OCI-LY7 (cell line): ENCODE measurements at regions not wholly inside any gene's neighbourhood (a gene's known extent, or its start where the extent isn't known, plus 50 kb on each side); places are given as distances from the start of the nearest gene placed in this dataset.

Source experiments
- BruUV-seq: library from RNA; stranded (reverse); fragments of 400-500 nt; replicated peaks from 2 replicates; lab custom pipeline; 2021; lab: Mats Ljungman, UMichigan
- CTCF ChIA-PET: fragments of 300-600 bp; sonication (Branson Sonifier 250); formaldehyde crosslinking; loops from one replicate; lab custom pipeline; 2022; ENCODE audit warnings: antibody characterized with exemption; ENCODE audit not compliant: unreplicated experiment; lab: Charles Lee
- POLR2A ChIA-PET: fragments of 300-600 bp; sonication (Branson Sonifier 250); formaldehyde crosslinking; loops from one replicate; lab custom pipeline; 2022; ENCODE audit warnings: antibody characterized with exemption; lab: Charles Lee
- DNase-seq: peaks from one replicate; pipeline ENCODE4 v3.0.0-alpha.2; 2015; ENCODE audit warnings: low spot score
- H2AFZ ChIP-seq: fragments of 200-600 bp; sonication (generic), shearing (Covaris generic); 2 replicates; pipeline ENCODE4 v1.6.1; 2014; ENCODE audit warnings: mild to moderate bottlenecking, antibody characterized with exemption, low read length, moderate library complexity
- H3K27ac ChIP-seq: fragments of 200-600 bp; sonication (generic); 2 replicates; pipeline ENCODE4 v1.5.1; 2014; ENCODE audit warnings: mixed run types, low read depth, mild to moderate bottlenecking, moderate library complexity, low read length, inconsistent platforms; ENCODE audit not compliant: poor library complexity, severe bottlenecking
- H3K36me3 ChIP-seq: fragments of 200-600 bp; sonication (generic); 2 replicates; pipeline ENCODE4 v1.6.1; 2014; ENCODE audit warnings: mild to moderate bottlenecking, antibody characterized with exemption, low read length, moderate library complexity, mixed read lengths; ENCODE audit not compliant: insufficient read depth
- H3K4me1 ChIP-seq: fragments of 200-600 bp; sonication (generic); 2 replicates; pipeline ENCODE4 v1.5.1; 2014; ENCODE audit warnings: mild to moderate bottlenecking, low read length; ENCODE audit not compliant: insufficient read depth, poor library complexity, severe bottlenecking
- H3K4me2 ChIP-seq: fragments of 200-600 bp; sonication (generic); 2 replicates; pipeline ENCODE4 v1.6.1; 2014; ENCODE audit warnings: mild to moderate bottlenecking, low read length
- H3K4me3 ChIP-seq: fragments of 200-600 bp; sonication (generic); 2 replicates; pipeline ENCODE4 v1.5.1; 2014; ENCODE audit warnings: mild to moderate bottlenecking, low read depth, low read length; ENCODE audit not compliant: poor library complexity, severe bottlenecking
- H3K79me2 ChIP-seq: fragments of 200-600 bp; sonication (generic); 2 replicates; pipeline ENCODE4 v1.6.1; 2016; ENCODE audit warnings: low read depth, mild to moderate bottlenecking, low read length, moderate library complexity, mixed read lengths; ENCODE audit not compliant: insufficient read depth
- H3K9me2 ChIP-seq: fragments of 200-600 bp; sonication (generic); 2 replicates; pipeline ENCODE4 v1.6.1; 2016; ENCODE audit warnings: mild to moderate bottlenecking, low read length, mixed read lengths; ENCODE audit not compliant: insufficient read depth
- H3K9me3 ChIP-seq: fragments of 200-600 bp; sonication (generic); 2 replicates; pipeline ENCODE4 v1.6.1; 2014; ENCODE audit warnings: mild to moderate bottlenecking, mixed run types, low read length, mixed read lengths
- H4K20me1 ChIP-seq: fragments of 200-600 bp; sonication (generic); 2 replicates; pipeline ENCODE4 v1.6.1; 2014; ENCODE audit warnings: mild to moderate bottlenecking, antibody characterized with exemption, low read length, moderate library complexity, mixed read lengths; ENCODE audit not compliant: insufficient read depth
- CTCF ChIP-seq: fragments of 200-600 bp; sonication (generic); conservative IDR thresholded peaks from 2 replicates; pipeline ENCODE4 v1.5.1; 2014; ENCODE audit warnings: mild to moderate bottlenecking, antibody characterized with exemption, low read length, moderate library complexity, mixed read lengths
- EZH2phosphoT487 ChIP-seq: fragments of 200-600 bp; sonication (generic); IDR thresholded peaks from 2 replicates; pipeline ENCODE4 v1.6.1; 2018; ENCODE audit warnings: low read depth, borderline replicate concordance, mild to moderate bottlenecking, mixed run types, antibody characterized with exemption, low read length, moderate library complexity, mixed read lengths
- intact Hi-C: fragments of 100-400 bp; cut with micrococcal nuclease; formaldehyde crosslinking; loops from one replicate; pipeline ENCODE4 v1.10.0; 2022; ENCODE audit not compliant: unreplicated experiment

GRCh38 chr2:494853-495252 is 182.4 kb downstream of the TMEM18 start:
- CTCF ChIA-PET = no interaction called here
- Histone ChIP-seq H2AFZ (no peak overlapping the region), H3K9me3 (no peaks in the 10 kb centered on the region), H3K9me2 (no peaks in the 10 kb centered on the region), H3K4me3 (no peak overlapping the region), H3K27ac (no peak overlapping the region), H3K79me2 (no peaks in the 10 kb centered on the region), H3K4me2 (no peak overlapping the region), H3K36me3 (no peaks in the 10 kb centered on the region), H4K20me1 (no peaks in the 10 kb centered on the region), H3K4me1 (no peaks in the 10 kb centered on the region)
- no peak for TF ChIP-seq CTCF
- POLR2A ChIA-PET = no interaction called here
- DNase-seq = no peak
- intact Hi-C loops = no loop called here
- BruUV-seq = no TSS peak

- H3K9me3 ChIP-seq = no peaks in the 10 kb centered on the region
- H3K36me3 ChIP-seq = no peaks in the 10 kb centered on the region
- H3K4me2 ChIP-seq = no peak overlapping the region
- POLR2A ChIA-PET = no interaction called here
- no peaks in the 10 kb centered on the region for H4K20me1 ChIP-seq
- no TSS peak for BruUV-seq
- H3K9me2 ChIP-seq = no peaks in the 10 kb centered on the region
- intact Hi-C loops = no loop called here
- no peak overlapping the region for H2AFZ ChIP-seq
- no peak for DNase-seq
- H3K79me2 ChIP-seq = no peaks in the 10 kb centered on the region
- H3K4me3 ChIP-seq = no peak overlapping the region
- H3K27ac ChIP-seq = no peak overlapping the region
- TF ChIP-seq CTCF = no peak
- H3K4me1 ChIP-seq = no peaks in the 10 kb centered on the region
- CTCF ChIA-PET = no interaction called here
Observed at GRCh38 chr2:493228-493627, 184.0 kb downstream of the TMEM18 start.

GRCh38 chr2:492178-492577 is 185.0 kb downstream of the TMEM18 start:
- no TSS peak for BruUV-seq
- Histone ChIP-seq H3K4me2 (no peak overlapping the region), H3K9me2 (no peaks in the 10 kb centered on the region), H3K4me1 (no peaks in the 10 kb centered on the region), H4K20me1 (no peaks in the 10 kb centered on the region), H3K27ac (no peak overlapping the region), H3K36me3 (no peaks in the 10 kb centered on the region), H3K4me3 (no peak overlapping the region), H3K79me2 (no peaks in the 10 kb centered on the region), H3K9me3 (no peaks in the 10 kb centered on the region), H2AFZ (no peak overlapping the region)
- ChIA-PET POLR2A (no interaction called here), CTCF (no interaction called here)
- TF ChIP-seq EZH2phosphoT487 (no peak), CTCF (no peak)
- intact Hi-C loops = no loop called here
- no peak for DNase-seq
